SK-N-SH (cell line): ENCODE measurements at regions not wholly inside any gene's neighbourhood (a gene's known extent, or its start where the extent isn't known, plus 50 kb on each side); places are given as distances from the start of the nearest gene placed in this dataset.
"Not testable (repeated sequence)": the region's sequence is repeated elsewhere in the genome, so short reads cannot be mapped to it uniquely, and the experiment has no call there.

Experiments
- CTCF ChIA-PET: fragments of 300-600, 350-600 bp; formaldehyde crosslinking; extraction: SDS; loops from one replicate; lab custom pipeline; 2021; lab: Yijun Ruan, JAX
- POLR2A ChIA-PET: fragments of 350-600 bp; sonication (Branson Sonifier 250); formaldehyde crosslinking; extraction: SDS; loops from one replicate; lab custom pipeline; 2020; ENCODE audit warnings: antibody characterized with exemption, inconsistent platforms; lab: Yijun Ruan, JAX
- DNase-seq: peaks from one replicate; pipeline ENCODE4 v3.0.0; 2012
- H2AFZ ChIP-seq: fragments of 200-600 bp; sonication (generic); 2 replicates; pipeline ENCODE4 v1.8.1; 2016; ENCODE audit warnings: antibody characterized with exemption, mild to moderate bottlenecking, low read depth
- H3F3A ChIP-seq: fragments of 200-600 bp; sonication (generic); replicated peaks from 2 replicates; pipeline ENCODE3; 2016; ENCODE audit warnings: antibody characterized with exemption, mild to moderate bottlenecking; ENCODE audit not compliant: insufficient read depth
- H3K27ac ChIP-seq, 2 experiments: fragments of 200-500 bp in 1 of 2; fragments of 200-600 bp in 1 of 2; sonication (Bioruptor generic) in 1 of 2; sonication (generic), shearing (Covaris generic) in 1 of 2; 2 replicates each; pipeline versions ENCODE4 v1.5.1 to v1.6.1; 2014 to 2016; ENCODE audit warnings: low read depth in 2 of 2, inconsistent platforms in 1 of 2, low read length in 1 of 2, mild to moderate bottlenecking in 1 of 2, mixed read lengths in 1 of 2
- H3K27me3 ChIP-seq: fragments of 200-600 bp; sonication (generic), shearing (Covaris generic); 2 replicates; pipeline ENCODE4 v1.6.1; 2016; ENCODE audit warnings: mixed run types; ENCODE audit not compliant: insufficient read depth
- H3K36me3 ChIP-seq, 2 experiments: fragments of 200-500 bp in 1 of 2; fragments of 200-600 bp in 1 of 2; sonication (Bioruptor generic) in 1 of 2; sonication (generic) in 1 of 2; replicated peaks in 1 of 2; 2 replicates each; pipeline versions ENCODE3 to v1.5.1; 2014 to 2016; ENCODE audit warnings: low read length in 1 of 2, mild to moderate bottlenecking in 1 of 2; ENCODE audit not compliant: insufficient read depth in 2 of 2, control insufficient read depth in 1 of 2
- H3K4me1 ChIP-seq, 2 experiments: fragments of 200-500 bp in 1 of 2; fragments of 200-600 bp in 1 of 2; sonication (Bioruptor generic) in 1 of 2; sonication (generic), shearing (Covaris generic) in 1 of 2; 2 replicates each; pipeline versions ENCODE4 v1.5.1 to v1.6.1; 2014 to 2016; ENCODE audit warnings: low read depth in 1 of 2, low read length in 1 of 2, mixed run types in 1 of 2; ENCODE audit not compliant: insufficient read depth in 2 of 2, control insufficient read depth in 1 of 2
- H3K4me2 ChIP-seq: fragments of 200-600 bp; sonication (generic), shearing (Covaris generic); 2 replicates; pipeline ENCODE4 v1.6.1; 2017; ENCODE audit warnings: mixed run types
- H3K4me3 ChIP-seq, 2 experiments: fragments of 200-500 bp in 1 of 2; fragments of 200-600 bp in 1 of 2; sonication (Bioruptor generic) in 1 of 2; sonication (generic), shearing (Covaris generic) in 1 of 2; 2 replicates each; pipeline versions ENCODE4 v1.5.1 to v1.8.1; 2014 to 2016; ENCODE audit warnings: low read depth in 2 of 2, inconsistent platforms in 1 of 2, low read length in 1 of 2, mild to moderate bottlenecking in 1 of 2, mixed read lengths in 1 of 2, moderate library complexity in 1 of 2
- H3K79me2 ChIP-seq: fragments of 200-600 bp; sonication (generic); 2 replicates; pipeline ENCODE4 v1.8.1; 2017; ENCODE audit warnings: mild to moderate bottlenecking; ENCODE audit not compliant: insufficient read depth
- H3K9ac ChIP-seq: fragments of 200-600 bp; sonication (generic); 2 replicates; pipeline ENCODE4 v1.6.1; 2017; ENCODE audit warnings: mixed run types
- H3K9me2 ChIP-seq: fragments of 200-600 bp; sonication (generic); 2 replicates; pipeline ENCODE4 v1.6.1; 2017; ENCODE audit warnings: mixed run types
- H3K9me3 ChIP-seq: fragments of 200-600 bp; sonication (generic); 2 replicates; pipeline ENCODE4 v1.6.1; 2017; ENCODE audit warnings: mixed run types, mild to moderate bottlenecking, moderate library complexity
- H4K20me1 ChIP-seq: fragments of 200-600 bp; sonication (generic); 2 replicates; pipeline ENCODE4 v1.6.1; 2017; ENCODE audit warnings: mild to moderate bottlenecking, mixed run types; ENCODE audit not compliant: insufficient read depth
- CHD2 ChIP-seq: fragments of 150-350 bp; IDR thresholded peaks from 2 replicates; pipeline ENCODE4 v1.6.1; 2018; ENCODE audit warnings: low read length; ENCODE audit not compliant: partially characterized antibody
- CTCF ChIP-seq: fragments of 200-600 bp; sonication (generic); IDR thresholded peaks from 2 replicates; pipeline ENCODE4 v1.6.1; 2017; ENCODE audit warnings: antibody characterized with exemption, mild to moderate bottlenecking, moderate library complexity
- EP300 ChIP-seq, 2 experiments: IDR thresholded peaks; 2 replicates each; pipeline versions ENCODE4 v1.4.0 to v1.6.1; 2012; ENCODE audit warnings: borderline replicate concordance in 1 of 2, low read depth in 1 of 2, low read length in 1 of 2
- EZH2phosphoT487 ChIP-seq: fragments of 200-600 bp; sonication (generic); IDR thresholded peaks from 2 replicates; pipeline ENCODE4 v1.6.1; 2017; ENCODE audit warnings: low read depth, mixed run types, mild to moderate bottlenecking, antibody characterized with exemption, moderate library complexity, borderline replicate concordance
- FOSL2 ChIP-seq: IDR thresholded peaks from 2 replicates; pipeline ENCODE4 v1.4.0; 2012; ENCODE audit warnings: low read depth, mild to moderate bottlenecking, moderate library complexity, borderline replicate concordance
- GABPA ChIP-seq: IDR thresholded peaks from 2 replicates; pipeline ENCODE4 v1.4.0; 2012; ENCODE audit warnings: low read depth, mild to moderate bottlenecking
- JUND ChIP-seq: IDR thresholded peaks from 2 replicates; pipeline ENCODE4 v1.4.0; 2012
- MAX ChIP-seq: IDR thresholded peaks from 2 replicates; pipeline ENCODE4 v1.4.0; 2012; ENCODE audit warnings: low read depth
- MXI1 ChIP-seq: IDR thresholded peaks from 2 replicates; pipeline ENCODE4 v1.6.1; 2012; ENCODE audit warnings: mild to moderate bottlenecking, low read depth, low read length, improper control_type of control experiment
- NFIC ChIP-seq: IDR thresholded peaks from 2 replicates; pipeline ENCODE4 v1.4.0; 2012; ENCODE audit warnings: borderline replicate concordance
- RCOR1 ChIP-seq: fragments of 150-350 bp; IDR thresholded peaks from 2 replicates; pipeline ENCODE4 v1.6.1; 2017; ENCODE audit warnings: antibody characterized with exemption, low read length
- RFX5 ChIP-seq: IDR thresholded peaks from 2 replicates; pipeline ENCODE4 v1.6.1; 2012; ENCODE audit warnings: mild to moderate bottlenecking, improper control_type of control experiment, low read length
- RXRA ChIP-seq: IDR thresholded peaks from 2 replicates; pipeline ENCODE4 v1.4.0; 2012; ENCODE audit warnings: low read depth, mild to moderate bottlenecking, borderline replicate concordance
- SMC3 ChIP-seq: IDR thresholded peaks from 2 replicates; pipeline ENCODE4 v1.6.1; 2012; ENCODE audit warnings: low read depth, low read length, improper control_type of control experiment
- TEAD4 ChIP-seq: IDR thresholded peaks from 2 replicates; pipeline ENCODE4 v1.4.0; 2012; ENCODE audit warnings: mild to moderate bottlenecking, borderline replicate concordance; ENCODE audit not compliant: insufficient read depth
- USF1 ChIP-seq: IDR thresholded peaks from 2 replicates; pipeline ENCODE4 v1.4.0; 2012; ENCODE audit warnings: low read depth, borderline replicate concordance
- YY1 ChIP-seq: IDR thresholded peaks from 2 replicates; pipeline ENCODE4 v1.4.0; 2012; ENCODE audit warnings: low read depth, mild to moderate bottlenecking
- WGBS: methylation state at CpG from one replicate; pipeline ENCODE4 v1.1.6; 2017; ENCODE audit warnings: low lambda C conversion rate; 5-methylcytosine and 5-hydroxymethylcytosine counted together

DNA sequence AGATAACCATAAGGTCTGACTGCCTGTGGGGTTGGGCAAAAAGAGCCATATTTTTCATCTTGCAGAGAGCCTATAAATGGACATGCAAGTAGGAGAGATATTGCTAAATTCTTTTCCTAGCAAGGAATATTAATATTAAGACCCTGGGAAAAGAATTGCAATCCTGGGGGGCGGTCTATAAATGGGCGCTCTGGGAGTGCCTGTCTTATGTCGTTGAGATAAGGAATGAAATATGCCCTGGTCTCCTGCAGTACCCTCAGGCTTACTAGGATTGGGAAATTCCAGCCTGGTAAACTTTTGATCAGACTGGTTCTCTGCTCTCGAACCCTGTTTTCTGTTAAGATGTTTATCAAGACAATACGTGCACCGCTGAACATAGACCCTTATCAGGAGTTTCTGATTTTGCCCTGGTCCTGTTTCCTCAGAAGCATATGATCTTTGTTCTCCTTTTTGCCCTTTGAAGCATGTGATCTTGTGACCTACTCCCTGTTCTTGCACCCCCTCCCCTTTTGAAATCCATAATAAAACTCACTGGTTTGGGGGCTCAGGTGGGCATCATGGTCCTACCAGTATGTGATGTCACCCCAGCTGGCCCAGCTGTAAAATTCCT is 1458.3 kb downstream of the PCDH9 start:
- H3K9ac ChIP-seq, H3K4me3 ChIP-seq, H3F3A ChIP-seq, H4K20me1 ChIP-seq, DNase-seq, H3K4me1 ChIP-seq, H3K4me2 ChIP-seq, H3K9me2 ChIP-seq, H3K79me2 ChIP-seq, POLR2A ChIA-PET, CTCF ChIA-PET, H3K27ac ChIP-seq, H2AFZ ChIP-seq, H3K9me3 ChIP-seq, H3K27me3 ChIP-seq, H3K36me3 ChIP-seq: not testable (repeated sequence)
- 64% methylated on average over 6 of the region's 6 CpGs for WGBS

GRCh38 chr13:65768545-65768944 is 1461.6 kb downstream of the PCDH9 start:
- no peaks in the 10 kb centered on the region for H3K36me3 ChIP-seq
- H3K4me1 ChIP-seq: no peaks in the 10 kb centered on the region
- no peaks in the 10 kb centered on the region for H3K27me3 ChIP-seq
- H3F3A ChIP-seq: no peaks in the 10 kb centered on the region
- 0 out of 2 replicates have a peak, but pooled peaks cover 4% of the 10 kb centered on the region for H3K9me3 ChIP-seq
- H3K27ac ChIP-seq: no peak overlapping the region
- TF ChIP-seq RXRA: no peak
- TF ChIP-seq CTCF: no peak
- TF ChIP-seq GABPA: no peak
- no peak for TF ChIP-seq YY1
- no peak for TF ChIP-seq EP300 (IDR thresholded peaks at IDR 0.05; ENCODE audit: borderline replicate concordance in 1 of 2, low read depth in 1 of 2, low read length in 1 of 2)
- no peak for TF ChIP-seq NFIC
- no peak for TF ChIP-seq RCOR1
- TF ChIP-seq JUND: no peak
- no peak for TF ChIP-seq CHD2
- no peak for TF ChIP-seq MXI1
- TF ChIP-seq FOSL2: no peak
- no peak for TF ChIP-seq SMC3
- TF ChIP-seq USF1: no peak
- no peak for TF ChIP-seq RFX5
- no peak for TF ChIP-seq MAX
- no peak for TF ChIP-seq TEAD4
- no peak for TF ChIP-seq EZH2phosphoT487
- TF ChIP-seq, all 33 proteins: peak for 0
- POLR2A ChIA-PET: no interaction called here
- no peak overlapping the region for H3K4me2 ChIP-seq
- CTCF ChIA-PET: no interaction called here
- H2AFZ ChIP-seq: no peak overlapping the region
- H3K9me2 ChIP-seq: peaks cover 5% of the 10 kb centered on the region; the same call in 1 of the 2 replicates
- no peak overlapping the region for H3K4me3 ChIP-seq
- no peaks in the 10 kb centered on the region for H4K20me1 ChIP-seq
- 79% methylated on average over 4 of the region's 6 CpGs for WGBS
- no peak for DNase-seq
- H3K79me2 ChIP-seq: no peaks in the 10 kb centered on the region
- H3K9ac ChIP-seq: no peak overlapping the region
